A549 (cell line): ENCODE measurements at regions not wholly inside any gene's neighbourhood (a gene's known extent, or its start where the extent isn't known, plus 50 kb on each side); places are given as distances from the start of the nearest gene placed in this dataset.

ENCODE experiments used
- CBX2 ChIP-seq: fragments of 200-600 bp; sonication (generic); IDR thresholded peaks from 2 replicates; pipeline ENCODE4 v1.6.1; 2016; ENCODE audit warnings: low read depth, mild to moderate bottlenecking, borderline replicate concordance
- CEBPB ChIP-seq, 2 experiments: fragments of >200 bp in 1 of 2; sonication (Bioruptor Twin) in 1 of 2; formaldehyde crosslinking in 1 of 2; IDR thresholded peaks; 2 replicates each; pipeline ENCODE4 v1.6.1; 2012 to 2016
- CHD2 ChIP-seq: fragments of 150-350 bp; IDR thresholded peaks from 2 replicates; pipeline ENCODE4 v1.6.1; 2014; ENCODE audit warnings: low read length; ENCODE audit not compliant: partially characterized antibody
- ELK1 ChIP-seq: fragments of 150-350 bp; IDR thresholded peaks from 2 replicates; pipeline ENCODE4 v1.6.1; 2014; ENCODE audit warnings: low read depth, mild to moderate bottlenecking, low read length
- EP300 ChIP-seq, 2 experiments: fragments of >200 bp; sonication (Bioruptor Twin); formaldehyde crosslinking; IDR thresholded peaks; 2 replicates in 1 of 2; 3 replicates in 1 of 2; pipeline ENCODE4 v1.6.1; 2016 to 2017
- NR3C1 ChIP-seq: fragments of >200 bp; sonication (Bioruptor Twin); formaldehyde crosslinking; IDR thresholded peaks from 3 replicates; pipeline ENCODE4 v1.6.1; 2017
- POLR2A ChIP-seq: IDR thresholded peaks from 2 replicates; pipeline ENCODE4 v1.6.1; 2012; ENCODE audit warnings: mild to moderate bottlenecking, low read length
- ZFP36 ChIP-seq: fragments of 450-650 bp; IDR thresholded peaks from 2 replicates; pipeline ENCODE4 v1.6.1; 2014; ENCODE audit warnings: borderline replicate concordance; ENCODE audit not compliant: partially characterized antibody
- TF ChIP-seq, protein P1 (sequence below): fragments of >200 bp; sonication (Bioruptor Twin); formaldehyde crosslinking; IDR thresholded peaks from 3 replicates; pipeline ENCODE4 v1.5.1; 2016

- no peak for TF ChIP-seq CHD2
- TF ChIP-seq EP300 (IDR thresholded peaks at IDR 0.05): no peak
- TF ChIP-seq, protein P1, sequence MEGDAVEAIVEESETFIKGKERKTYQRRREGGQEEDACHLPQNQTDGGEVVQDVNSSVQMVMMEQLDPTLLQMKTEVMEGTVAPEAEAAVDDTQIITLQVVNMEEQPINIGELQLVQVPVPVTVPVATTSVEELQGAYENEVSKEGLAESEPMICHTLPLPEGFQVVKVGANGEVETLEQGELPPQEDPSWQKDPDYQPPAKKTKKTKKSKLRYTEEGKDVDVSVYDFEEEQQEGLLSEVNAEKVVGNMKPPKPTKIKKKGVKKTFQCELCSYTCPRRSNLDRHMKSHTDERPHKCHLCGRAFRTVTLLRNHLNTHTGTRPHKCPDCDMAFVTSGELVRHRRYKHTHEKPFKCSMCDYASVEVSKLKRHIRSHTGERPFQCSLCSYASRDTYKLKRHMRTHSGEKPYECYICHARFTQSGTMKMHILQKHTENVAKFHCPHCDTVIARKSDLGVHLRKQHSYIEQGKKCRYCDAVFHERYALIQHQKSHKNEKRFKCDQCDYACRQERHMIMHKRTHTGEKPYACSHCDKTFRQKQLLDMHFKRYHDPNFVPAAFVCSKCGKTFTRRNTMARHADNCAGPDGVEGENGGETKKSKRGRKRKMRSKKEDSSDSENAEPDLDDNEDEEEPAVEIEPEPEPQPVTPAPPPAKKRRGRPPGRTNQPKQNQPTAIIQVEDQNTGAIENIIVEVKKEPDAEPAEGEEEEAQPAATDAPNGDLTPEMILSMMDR: no peak
- TF ChIP-seq NR3C1: no peak
- no peak for TF ChIP-seq CEBPB (IDR thresholded peaks at IDR 0.05)
- no peak for TF ChIP-seq ZFP36
- no peak for TF ChIP-seq POLR2A
- TF ChIP-seq ELK1: no peak
- TF ChIP-seq CBX2: no peak
These were observed 225.0 kb upstream of the EXOC2 start for GRCh38 chr6:917939-918338.
